Testis (tissue), 2 donors: ENCODE measurements at regions not wholly inside any gene's neighbourhood (a gene's known extent, or its start where the extent isn't known, plus 50 kb on each side); places are given as distances from the start of the nearest gene placed in this dataset.
A peak's percentile ranks its signal among the peaks of the same experiment; 100 is the strongest.

Source experiments
- DNase-seq: peaks from one replicate; pipeline ENCODE4 v3.0.0-alpha.2; 2019
- H3K27ac ChIP-seq, 2 donors: fragments of 200-600 bp; sonication (generic); one replicate each; pipeline ENCODE4 v1.5.1; 2019
- H3K27me3 ChIP-seq: fragments of 200-600 bp; sonication (generic); one replicate; pipeline ENCODE4 v1.5.1; 2019
- H3K36me3 ChIP-seq: fragments of 200-600 bp; sonication (generic); one replicate; pipeline ENCODE4 v1.5.1; 2017; ENCODE audit warnings: low read depth; ENCODE audit errors: missing control alignments
- H3K4me1 ChIP-seq: fragments of 200-600 bp; sonication (generic); one replicate; pipeline ENCODE4 v1.5.1; 2019
- H3K4me3 ChIP-seq, 2 donors: fragments of 200-600 bp; sonication (generic); one replicate each; pipeline ENCODE4 v1.5.1; 2017 to 2019
- H3K9me3 ChIP-seq: fragments of 200-600 bp; sonication (generic); one replicate; pipeline ENCODE4 v1.5.1; 2017
- POLR2A ChIP-seq: fragments of 450-650 bp; IDR thresholded peaks from one replicate; pipeline ENCODE4 v1.6.1; 2017; ENCODE audit warnings: antibody characterized with exemption, mild to moderate bottlenecking, moderate library complexity
- WGBS, 2 donors: methylation state at CpG; one replicate each; pipeline ENCODE4 v1.1.5; 2018; 5-methylcytosine and 5-hydroxymethylcytosine counted together
- intact Hi-C: fragments of 100-400 bp; cut with DNase I; formaldehyde crosslinking; loops from one replicate; pipeline ENCODE4 v1.15.1; 2023; ENCODE audit warnings: low total_unique reads
- TF ChIP-seq, protein P1 (sequence below), 3 experiments: fragments of 450-650 bp in 2 of 3; fragments of 200-600 bp in 1 of 3; sonication (generic) in 1 of 3; IDR thresholded peaks; one replicate each; pipeline ENCODE4 v1.5.1; 2016 to 2019; ENCODE audit warnings: antibody characterized with exemption in 3 of 3, mild to moderate bottlenecking in 2 of 3, moderate library complexity in 1 of 3

- no peaks in the 10 kb centered on the region for H3K27me3 ChIP-seq
- no peaks in the 10 kb centered on the region for H3K36me3 ChIP-seq
- intact Hi-C loops: no loop called here
- DNase-seq: peak; percentile 37
- H3K27ac ChIP-seq: no peak overlapping the region
- no peaks in the 10 kb centered on the region for H3K9me3 ChIP-seq
- WGBS, 2 donors: 59 to 70% methylated on average over 6 of the region's 6 CpGs
- H3K4me1 ChIP-seq: no peaks in the 10 kb centered on the region
- H3K4me3 ChIP-seq: no peak overlapping the region
- TF ChIP-seq, protein P1, sequence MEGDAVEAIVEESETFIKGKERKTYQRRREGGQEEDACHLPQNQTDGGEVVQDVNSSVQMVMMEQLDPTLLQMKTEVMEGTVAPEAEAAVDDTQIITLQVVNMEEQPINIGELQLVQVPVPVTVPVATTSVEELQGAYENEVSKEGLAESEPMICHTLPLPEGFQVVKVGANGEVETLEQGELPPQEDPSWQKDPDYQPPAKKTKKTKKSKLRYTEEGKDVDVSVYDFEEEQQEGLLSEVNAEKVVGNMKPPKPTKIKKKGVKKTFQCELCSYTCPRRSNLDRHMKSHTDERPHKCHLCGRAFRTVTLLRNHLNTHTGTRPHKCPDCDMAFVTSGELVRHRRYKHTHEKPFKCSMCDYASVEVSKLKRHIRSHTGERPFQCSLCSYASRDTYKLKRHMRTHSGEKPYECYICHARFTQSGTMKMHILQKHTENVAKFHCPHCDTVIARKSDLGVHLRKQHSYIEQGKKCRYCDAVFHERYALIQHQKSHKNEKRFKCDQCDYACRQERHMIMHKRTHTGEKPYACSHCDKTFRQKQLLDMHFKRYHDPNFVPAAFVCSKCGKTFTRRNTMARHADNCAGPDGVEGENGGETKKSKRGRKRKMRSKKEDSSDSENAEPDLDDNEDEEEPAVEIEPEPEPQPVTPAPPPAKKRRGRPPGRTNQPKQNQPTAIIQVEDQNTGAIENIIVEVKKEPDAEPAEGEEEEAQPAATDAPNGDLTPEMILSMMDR (IDR thresholded peaks at IDR 0.05): no peak
- no peak for TF ChIP-seq POLR2A
Observed at GRCh38 chr13:38602266-38602665, 84.6 kb upstream of the FREM2 start.

- intact Hi-C loops: no loop called here
- DNase-seq: no peak
- no peak overlapping the region for H3K4me3 ChIP-seq
- no peaks in the 10 kb centered on the region for H3K4me1 ChIP-seq
- TF ChIP-seq, protein P1 (IDR thresholded peaks at IDR 0.05): no peak
- TF ChIP-seq POLR2A: no peak
- no peak overlapping the region for H3K27ac ChIP-seq
- no peaks in the 10 kb centered on the region for H3K27me3 ChIP-seq
- H3K9me3 ChIP-seq: no peaks in the 10 kb centered on the region
- H3K36me3 ChIP-seq: no peaks in the 10 kb centered on the region
- WGBS, 2 donors: 83 to 94% methylated on average over 6 of the region's 6 CpGs
Observed at GRCh38 chr13:38606699-38607535, 80.0 kb upstream of the FREM2 start.

DNA sequence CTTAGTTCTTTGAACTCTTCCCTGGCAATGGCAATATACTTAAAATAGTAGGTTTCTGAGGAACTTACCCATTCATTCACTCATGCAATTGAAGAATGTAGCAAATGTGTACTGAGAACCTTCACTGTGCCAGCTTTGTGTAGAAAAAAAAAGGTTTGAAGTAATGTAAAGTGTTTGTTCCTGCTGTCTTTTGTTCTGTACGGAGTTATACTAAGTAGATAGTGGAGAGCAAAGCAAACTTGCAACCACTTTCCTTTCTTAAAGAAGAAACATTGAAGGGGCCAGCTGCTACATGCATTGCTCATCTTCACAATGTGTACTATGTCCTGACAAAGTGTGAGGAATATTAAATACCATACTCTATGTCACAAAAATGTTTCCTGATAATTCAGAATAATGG is 68.9 kb upstream of the FREM2 start:
- WGBS, 2 donors: 28 to 45% methylated on average over 1 of the region's 1 CpG
- Histone ChIP-seq H3K36me3 (no peaks in the 10 kb centered on the region), H3K4me1 (no peaks in the 10 kb centered on the region), H3K9me3 (no peaks in the 10 kb centered on the region), H3K27ac (no peak overlapping the region), H3K27me3 (no peaks in the 10 kb centered on the region), H3K4me3 (no peak overlapping the region)
- no peak for DNase-seq
- TF ChIP-seq, protein P1 (IDR thresholded peaks at IDR 0.05): no peak
- no peak for TF ChIP-seq POLR2A
- intact Hi-C loops: no loop called here

- intact Hi-C loops: no loop called here
- no peaks in the 10 kb centered on the region for H3K4me1 ChIP-seq
Observed at GRCh38 chr13:38618336-38618735, 68.5 kb upstream of the FREM2 start.

More at GRCh38 chr13:38618336-38618735, 68.5 kb upstream of the FREM2 start:
- H3K36me3 ChIP-seq: no peaks in the 10 kb centered on the region
- no peak for DNase-seq
- no peaks in the 10 kb centered on the region for H3K27me3 ChIP-seq
- WGBS, 2 donors: 49 to 56% methylated on average over 3 of the region's 3 CpGs
- no peaks in the 10 kb centered on the region for H3K9me3 ChIP-seq
- no peak overlapping the region for H3K4me3 ChIP-seq
- no peak for TF ChIP-seq POLR2A
- TF ChIP-seq, protein P1 (IDR thresholded peaks at IDR 0.05): no peak
- no peak overlapping the region for H3K27ac ChIP-seq
